Lower leg skin (tissue), 3 donors: ENCODE measurements at regions not wholly inside any gene's neighbourhood (a gene's known extent, or its start where the extent isn't known, plus 50 kb on each side); places are given as distances from the start of the nearest gene placed in this dataset.

Source experiments
- POLR2A ChIP-seq, 2 donors: fragments of 450-650 bp; IDR thresholded peaks; one replicate each; pipeline ENCODE4 v1.6.1; 2016 to 2017; ENCODE audit warnings: antibody characterized with exemption in 2 of 2, mild to moderate bottlenecking in 1 of 2, moderate library complexity in 1 of 2
- TF ChIP-seq, protein P1 (sequence below), 3 donors: fragments of 450-650 bp; IDR thresholded peaks; one replicate each; pipeline ENCODE4 v1.5.1; 2016; ENCODE audit warnings: antibody characterized with exemption in 3 of 3, mild to moderate bottlenecking in 3 of 3, moderate library complexity in 2 of 3

DNA sequence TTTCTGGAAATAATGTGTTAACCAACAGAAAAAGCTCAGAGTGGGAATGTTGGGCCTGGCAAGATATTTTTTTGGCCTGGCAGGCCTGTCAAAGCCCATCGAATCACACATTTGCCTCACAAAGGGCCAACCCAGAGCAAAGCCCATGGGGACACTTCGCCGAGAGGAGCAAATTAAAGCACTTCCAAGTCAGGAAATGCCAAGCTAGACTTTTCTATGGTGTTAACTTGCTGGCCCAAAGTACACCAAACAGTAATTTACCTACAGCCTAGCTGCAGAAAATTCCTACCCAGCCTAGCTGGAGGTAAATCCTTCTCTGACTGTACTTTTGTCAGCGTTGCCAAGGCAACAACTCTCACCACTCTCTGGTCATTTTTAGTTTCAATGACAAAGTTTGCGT is 288.6 kb upstream of the LDB2 start:
- no peak for TF ChIP-seq POLR2A (IDR thresholded peaks at IDR 0.05)
- TF ChIP-seq, protein P1, sequence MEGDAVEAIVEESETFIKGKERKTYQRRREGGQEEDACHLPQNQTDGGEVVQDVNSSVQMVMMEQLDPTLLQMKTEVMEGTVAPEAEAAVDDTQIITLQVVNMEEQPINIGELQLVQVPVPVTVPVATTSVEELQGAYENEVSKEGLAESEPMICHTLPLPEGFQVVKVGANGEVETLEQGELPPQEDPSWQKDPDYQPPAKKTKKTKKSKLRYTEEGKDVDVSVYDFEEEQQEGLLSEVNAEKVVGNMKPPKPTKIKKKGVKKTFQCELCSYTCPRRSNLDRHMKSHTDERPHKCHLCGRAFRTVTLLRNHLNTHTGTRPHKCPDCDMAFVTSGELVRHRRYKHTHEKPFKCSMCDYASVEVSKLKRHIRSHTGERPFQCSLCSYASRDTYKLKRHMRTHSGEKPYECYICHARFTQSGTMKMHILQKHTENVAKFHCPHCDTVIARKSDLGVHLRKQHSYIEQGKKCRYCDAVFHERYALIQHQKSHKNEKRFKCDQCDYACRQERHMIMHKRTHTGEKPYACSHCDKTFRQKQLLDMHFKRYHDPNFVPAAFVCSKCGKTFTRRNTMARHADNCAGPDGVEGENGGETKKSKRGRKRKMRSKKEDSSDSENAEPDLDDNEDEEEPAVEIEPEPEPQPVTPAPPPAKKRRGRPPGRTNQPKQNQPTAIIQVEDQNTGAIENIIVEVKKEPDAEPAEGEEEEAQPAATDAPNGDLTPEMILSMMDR (IDR thresholded peaks at IDR 0.05) = no peak
